ENCODE measurements at regions not wholly inside any gene's neighbourhood (a gene's known extent, or its start where the extent isn't known, plus 50 kb on each side); places are given as distances from the start of the nearest gene placed in this dataset.

GRCh38 chr9:87214991-87215390 is 267.7 kb upstream of the GAS1 start:
- ChIA-PET POLR2A (ENCODE audit: unreplicated experiment) (no interaction called here), CTCF (no interaction called here)
- ATAC-seq (no peak), DNase-seq (no peak)
- Histone ChIP-seq H2AFZ (ENCODE audit: low read length) (no peak overlapping the region), H3K27me3 (ENCODE audit: low read length) (no peaks in the 10 kb centered on the region), H3F3A (ENCODE audit: low read length, unreplicated experiment) (no peaks in the 10 kb centered on the region), H3K4me2 (ENCODE audit: low read length) (no peak overlapping the region), H3K9me2 (replicated peaks; ENCODE audit: low read length) (no peaks in the 10 kb centered on the region), H3K27ac (ENCODE audit: low read length) (no peak overlapping the region), H3K9ac (ENCODE audit: low read length) (no peak overlapping the region), H3K36me3 (ENCODE audit: low read depth, low read length) (no peaks in the 10 kb centered on the region), H4K20me1 (ENCODE audit: low read length) (no peaks in the 10 kb centered on the region), H3K4me1 (ENCODE audit: insufficient read depth, low read length) (no peaks in the 10 kb centered on the region), H3K9me3 (ENCODE audit: low read length) (no peaks in the 10 kb centered on the region), H3K4me3 (ENCODE audit: low read length) (no peak overlapping the region), H3K79me2 (ENCODE audit: low read length) (no peaks in the 10 kb centered on the region)
- BruUV-seq (replicated peaks), result no TSS peak
- TF ChIP-seq EZH2phosphoT487 (IDR thresholded peaks at IDR 0.05; ENCODE audit: borderline replicate concordance, low read length) (no peak), CTCF (conservative IDR thresholded peaks at IDR 0.05; ENCODE audit: low read depth, low read length) (no peak), EZH2 (IDR thresholded peaks at IDR 0.05; ENCODE audit: low read length, unreplicated experiment) (no peak)
- intact Hi-C loops (cut with micrococcal nuclease), result no loop called here

GRCh38 chr9:87216036-87216435 is 268.7 kb upstream of the GAS1 start:
- POLR2A ChIA-PET (ENCODE audit: unreplicated experiment), result no interaction called here
- intact Hi-C loops (cut with micrococcal nuclease), result no loop called here
- BruUV-seq (replicated peaks), result no TSS peak

More at GRCh38 chr9:87216036-87216435, 268.7 kb upstream of the GAS1 start:
- TF ChIP-seq EZH2phosphoT487 (IDR thresholded peaks at IDR 0.05; ENCODE audit: borderline replicate concordance, low read length) (no peak), CTCF (conservative IDR thresholded peaks at IDR 0.05; ENCODE audit: low read depth, low read length) (no peak), EZH2 (IDR thresholded peaks at IDR 0.05; ENCODE audit: low read length, unreplicated experiment) (no peak)
- no peaks in the 10 kb centered on the region for H3K79me2 ChIP-seq (ENCODE audit: low read length)
- DNase-seq, result no peak
- H3K36me3 ChIP-seq (ENCODE audit: low read depth, low read length), result no peaks in the 10 kb centered on the region
- H3F3A ChIP-seq (ENCODE audit: low read length, unreplicated experiment), result no peaks in the 10 kb centered on the region
- no peaks in the 10 kb centered on the region; the same call in 1 of the 2 replicates for H3K27me3 ChIP-seq (ENCODE audit: low read length)
- no peaks in the 10 kb centered on the region for H3K4me1 ChIP-seq (ENCODE audit: insufficient read depth, low read length)
- H3K9me3 ChIP-seq (ENCODE audit: low read length), result no peaks in the 10 kb centered on the region
- H4K20me1 ChIP-seq (ENCODE audit: low read length), result no peaks in the 10 kb centered on the region
- H3K4me3 ChIP-seq (ENCODE audit: low read length), result no peak overlapping the region
- no peaks in the 10 kb centered on the region for H3K9me2 ChIP-seq (replicated peaks; ENCODE audit: low read length)
- H2AFZ ChIP-seq (ENCODE audit: low read length), result no peak overlapping the region
- H3K9ac ChIP-seq (ENCODE audit: low read length), result no peak overlapping the region
- H3K4me2 ChIP-seq (ENCODE audit: low read length), result no peak overlapping the region
- ATAC-seq, result no peak
- CTCF ChIA-PET, result no interaction called here
- no peak overlapping the region for H3K27ac ChIP-seq (ENCODE audit: low read length)

Measured in PC-3 (cell line).